Right renal cortex interstitium (tissue), 3 donors: ENCODE measurements at regions not wholly inside any gene's neighbourhood (a gene's known extent, or its start where the extent isn't known, plus 50 kb on each side); places are given as distances from the start of the nearest gene placed in this dataset.

Source experiments
- DNase-seq, 3 donors: peaks; one replicate each; pipeline ENCODE4 v3.0.0-alpha.2; 2013; ENCODE audit warnings: low read depth in 3 of 3, low spot score in 2 of 3

DNA sequence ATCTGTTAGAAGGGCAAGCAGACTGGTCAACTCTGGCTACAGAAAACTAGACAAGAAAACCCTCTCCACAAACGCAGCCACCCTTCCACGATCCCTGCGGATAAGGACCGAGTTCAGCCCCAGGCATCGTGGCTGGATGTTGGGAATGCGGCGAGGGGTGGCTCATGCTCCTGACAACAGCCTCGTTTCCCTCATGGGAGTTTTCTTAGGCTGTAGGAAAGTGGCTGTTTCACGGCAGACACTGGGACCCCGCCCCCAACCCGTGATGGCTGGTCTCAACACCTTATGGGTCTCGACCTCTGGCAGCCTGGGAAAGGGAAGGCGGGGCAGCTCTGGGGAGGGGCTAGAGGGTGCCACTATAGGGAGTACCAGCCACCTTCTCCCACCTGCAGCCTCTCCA is 123.3 kb downstream of the RFLNA start:
- DNase-seq: no peak

GRCh38 chr12:124416516-124417395 is 121.9 kb downstream of the RFLNA start:
- DNase-seq: no peak

DNA sequence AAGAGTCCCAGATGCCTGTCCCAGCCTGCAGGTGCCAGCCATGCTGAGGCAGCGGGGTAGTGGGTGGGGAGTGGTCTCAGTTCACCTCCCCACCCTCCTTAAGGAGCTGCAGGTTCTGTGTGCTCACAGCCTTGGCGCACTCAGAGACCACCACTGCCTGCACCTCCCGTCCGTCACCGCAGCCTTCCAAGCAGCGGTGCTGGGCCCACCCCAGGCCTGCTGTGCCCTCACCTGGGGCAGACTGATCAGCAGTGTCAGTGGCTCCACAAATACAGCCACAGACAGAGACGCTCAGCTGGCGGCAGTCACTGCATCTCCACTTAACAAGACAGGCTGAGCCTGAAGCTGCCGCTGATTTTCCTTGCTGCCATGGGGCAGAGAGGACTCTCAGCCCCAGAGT is 120.2 kb downstream of the RFLNA start:
- DNase-seq: no peak

DNA sequence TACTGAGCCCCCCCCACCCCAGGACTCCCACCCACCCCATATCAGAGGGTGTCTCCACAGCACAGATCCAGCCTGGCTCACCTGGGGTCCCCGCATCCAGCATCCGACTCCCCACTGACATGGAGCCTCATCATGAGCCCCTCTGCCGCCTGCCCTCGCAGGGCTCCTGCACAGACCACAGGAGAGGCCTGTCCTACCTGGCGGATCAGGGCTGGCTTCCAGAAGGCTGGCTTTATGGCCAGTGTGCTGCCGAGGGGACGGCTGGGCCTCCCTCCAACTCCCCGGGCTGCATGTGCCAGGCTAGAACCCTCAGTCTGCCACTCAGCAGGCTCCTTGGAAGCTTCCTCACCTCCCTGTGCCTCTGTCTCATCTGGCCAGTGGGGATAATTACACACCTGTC is 119.0 kb downstream of the RFLNA start:
- DNase-seq: no peak

DNA sequence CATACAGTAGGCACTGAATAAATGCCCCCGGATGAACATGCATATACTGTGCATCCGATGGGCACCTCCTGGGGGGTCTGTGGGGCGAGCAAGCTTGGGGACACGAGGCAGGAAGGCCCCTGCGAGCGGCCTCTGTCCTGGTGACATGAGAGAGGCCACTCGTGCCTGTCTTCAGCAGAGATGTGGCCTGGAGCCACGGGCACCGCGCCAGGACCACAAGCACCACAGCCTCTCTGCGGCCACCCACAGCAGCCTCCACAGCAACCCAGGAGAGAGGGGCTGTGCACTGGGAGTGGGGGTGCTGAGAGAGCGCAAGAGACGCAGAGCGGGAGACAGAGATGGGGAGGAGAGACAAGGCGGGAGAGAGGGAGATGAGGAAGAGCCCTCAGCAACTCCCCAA is 118.5 kb downstream of the RFLNA start:
- no peak for DNase-seq

DNA sequence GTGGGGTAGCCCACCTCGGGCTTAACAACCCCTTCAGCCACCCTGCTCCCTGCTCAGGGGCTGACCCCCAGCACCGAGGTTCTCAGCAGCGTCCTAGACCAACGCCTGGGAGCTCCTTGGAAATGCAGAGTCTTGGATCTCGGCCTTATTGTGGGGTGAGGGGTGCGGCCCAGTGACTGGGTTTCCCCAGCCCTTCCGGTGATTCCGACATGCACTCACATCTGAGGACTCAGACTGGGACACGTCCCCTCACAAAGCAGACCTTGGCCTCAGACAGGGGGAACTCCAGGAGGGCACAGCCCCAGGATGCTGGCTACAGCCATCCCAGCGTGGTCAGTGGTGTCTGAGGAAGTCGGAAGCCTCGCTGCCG is 117.7 kb downstream of the RFLNA start:
- DNase-seq: no peak

DNA sequence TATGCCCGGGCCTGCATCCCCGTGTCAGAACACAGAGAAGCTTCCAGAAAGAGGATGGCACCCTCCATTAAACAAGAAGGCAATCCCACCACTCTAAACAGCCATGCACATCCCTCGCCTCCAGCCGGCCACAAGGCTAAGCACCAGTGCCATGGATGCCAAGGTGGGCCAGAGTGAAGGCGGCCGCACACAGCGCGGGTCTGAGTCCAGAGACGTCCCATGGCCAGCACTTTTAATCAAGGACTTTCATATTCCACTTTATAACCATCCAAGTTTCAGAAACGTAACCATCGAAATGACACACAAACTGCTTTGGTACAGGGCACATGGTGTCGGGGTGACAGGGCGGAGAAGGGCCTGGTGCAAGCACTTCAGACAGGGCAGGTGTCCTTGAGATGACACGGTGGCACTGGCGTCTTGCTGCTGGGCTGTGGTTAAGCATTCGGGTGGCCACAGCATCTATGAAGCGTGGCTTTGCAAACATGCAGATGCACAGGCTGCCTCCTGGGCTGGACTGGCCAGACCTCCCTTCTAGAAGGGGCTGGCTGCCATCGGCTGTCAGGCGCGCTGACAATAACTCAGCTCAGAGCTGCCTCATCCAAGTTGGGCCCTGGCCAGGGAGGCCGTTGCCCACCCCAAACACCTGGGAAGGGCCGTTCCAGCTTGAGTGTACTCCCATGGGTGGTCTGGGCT is 117.2 kb downstream of the RFLNA start:
- DNase-seq: no peak

- no peak for DNase-seq
These were observed 116.5 kb downstream of the RFLNA start for GRCh38 chr12:124411281-124411878.

DNA sequence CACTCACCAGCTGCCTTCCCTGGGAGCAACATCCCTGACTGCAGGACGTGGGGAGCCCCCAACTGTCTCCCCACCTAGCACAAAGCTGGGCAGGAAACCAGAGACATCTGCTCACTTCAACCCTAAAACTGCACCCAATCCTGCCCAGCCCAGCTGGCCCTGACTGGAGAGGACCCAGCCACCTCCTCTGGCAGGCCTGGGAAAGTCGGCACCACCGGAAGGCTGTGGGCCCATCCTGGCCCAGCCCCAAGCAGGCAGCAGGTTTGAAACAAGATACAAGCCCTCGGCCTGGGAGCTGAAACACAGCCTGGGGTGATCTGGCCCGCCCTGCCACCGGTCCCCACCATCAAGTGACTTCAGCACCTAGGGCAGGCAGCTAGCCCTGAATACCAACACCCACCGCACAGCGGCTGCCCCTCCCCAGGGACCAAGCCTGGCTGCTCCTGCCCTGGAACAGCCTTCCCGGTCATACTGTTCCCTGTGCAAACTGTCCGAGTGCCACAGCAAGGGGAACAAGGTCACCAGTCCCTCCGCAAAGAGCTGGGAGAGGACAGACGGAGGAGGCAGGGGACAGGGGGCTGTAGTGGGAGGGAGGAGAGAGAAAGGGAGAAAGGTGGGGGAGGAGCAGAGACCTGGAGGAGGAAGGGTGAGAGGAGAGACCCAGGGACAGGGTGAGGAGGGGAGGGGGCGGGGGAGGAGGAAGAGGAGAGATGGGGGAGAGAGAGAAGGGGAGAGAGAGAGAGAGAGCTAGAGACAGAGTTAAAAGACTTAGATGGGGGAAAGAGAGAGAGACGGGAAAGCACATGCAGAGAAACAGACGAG is 115.7 kb downstream of the RFLNA start:
- DNase-seq: no peak

- DNase-seq: no peak
These were observed 114.1 kb downstream of the RFLNA start for GRCh38 chr12:124408822-124409517.

GRCh38 chr12:124407074-124407473 is 112.2 kb downstream of the RFLNA start:
- DNase-seq: no peak

- DNase-seq: no peak
These were observed 111.2 kb downstream of the RFLNA start for GRCh38 chr12:124406043-124406442.

- no peak for DNase-seq
These were observed 110.7 kb downstream of the RFLNA start for GRCh38 chr12:124405592-124405991.

- DNase-seq: no peak
These were observed 110.3 kb downstream of the RFLNA start for GRCh38 chr12:124405151-124405550.

- DNase-seq: no peak
These were observed 109.4 kb downstream of the RFLNA start for GRCh38 chr12:124404162-124404784.

DNA sequence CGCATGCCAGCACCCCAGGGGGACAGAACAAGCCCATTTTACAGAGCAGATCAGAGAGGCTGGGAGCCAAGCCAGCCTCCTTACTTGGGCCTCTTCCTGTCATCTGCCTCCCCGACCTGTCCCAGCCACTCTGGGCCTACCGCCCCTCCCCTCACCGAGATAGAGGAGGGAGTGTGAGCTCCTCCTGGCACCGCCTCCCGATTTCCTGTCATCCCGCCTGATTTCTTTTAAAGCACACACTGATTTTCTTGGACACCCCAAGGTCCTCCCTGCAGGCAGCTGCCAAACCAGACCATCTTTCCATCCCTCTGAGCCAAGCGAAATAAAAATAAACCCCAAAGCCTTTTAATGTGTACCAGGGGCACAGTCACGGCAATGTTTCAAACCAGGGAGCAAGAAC is 108.4 kb downstream of the RFLNA start:
- no peak for DNase-seq

- no peak for DNase-seq
These were observed 107.6 kb downstream of the RFLNA start for GRCh38 chr12:124402248-124403066.

- DNase-seq: no peak
These were observed 106.9 kb downstream of the RFLNA start for GRCh38 chr12:124401704-124402221.

- DNase-seq: no peak
These were observed 105.2 kb downstream of the RFLNA start for GRCh38 chr12:124400124-124400523.
